Erythroblast (primary cell): ENCODE measurements at regions not wholly inside any gene's neighbourhood (a gene's known extent, or its start where the extent isn't known, plus 50 kb on each side); places are given as distances from the start of the nearest gene placed in this dataset.

Source experiments
- DNase-seq, 2 experiments: peaks; one replicate each; lab custom pipeline; 2025; lab: John Stamatoyannopoulos, UW
- GATA1 ChIP-seq: IDR thresholded peaks from 2 replicates; pipeline ENCODE4 v1.6.1; 2011; ENCODE audit warnings: low read depth, mild to moderate bottlenecking, control low read depth, low read length, moderate library complexity
- POLR2A ChIP-seq: IDR thresholded peaks from 2 replicates; pipeline ENCODE4 v1.6.1; 2011; ENCODE audit warnings: mild to moderate bottlenecking, low read length

- TF ChIP-seq GATA1 (no peak), POLR2A (no peak)
- DNase-seq, result no peak
Measured at GRCh38 chr15:95565690-95566089, 764.8 kb upstream of the NR2F2 start.

DNA sequence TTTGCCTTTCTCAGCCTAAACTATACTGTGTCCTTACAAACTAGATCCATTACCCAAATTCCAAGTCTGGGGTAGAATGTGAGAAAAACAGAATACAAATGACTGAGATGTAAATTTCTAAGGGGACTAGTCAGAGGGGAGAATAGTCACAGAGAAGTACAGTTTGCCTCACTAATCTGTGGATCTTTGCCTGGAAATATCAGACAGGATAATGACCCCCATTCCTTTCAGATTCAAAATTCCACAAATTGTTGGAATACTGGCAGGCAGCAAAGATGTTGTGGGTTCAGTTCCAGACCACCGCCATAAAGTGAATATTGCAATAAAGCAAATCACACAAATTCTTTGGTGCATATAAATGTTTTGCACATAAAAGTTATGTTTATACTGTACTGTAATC, 762.8 kb upstream of the NR2F2 start:
- DNase-seq, result no peak

GRCh38 chr15:95574053-95574452, 756.4 kb upstream of the NR2F2 start:
- no peak for TF ChIP-seq GATA1
- DNase-seq, result no peak

More for the DNA sequence above, 762.8 kb upstream of the NR2F2 start:
- TF ChIP-seq POLR2A, result no peak
- no peak for TF ChIP-seq GATA1

GRCh38 chr15:95577927-95578326, 752.6 kb upstream of the NR2F2 start:
- TF ChIP-seq POLR2A (no peak), GATA1 (no peak)
- DNase-seq, result no peak

GRCh38 chr15:95580121-95580520, 750.4 kb upstream of the NR2F2 start:
- DNase-seq, result no peak
- TF ChIP-seq POLR2A (no peak), GATA1 (no peak)

- TF ChIP-seq POLR2A, result no peak
- TF ChIP-seq GATA1, result no peak
Measured at GRCh38 chr15:95581595-95581994, 748.9 kb upstream of the NR2F2 start.

GRCh38 chr15:95584088-95584487, 746.4 kb upstream of the NR2F2 start:
- TF ChIP-seq GATA1, result no peak
- no peak for TF ChIP-seq POLR2A
- no peak for DNase-seq

More at GRCh38 chr15:95581595-95581994, 748.9 kb upstream of the NR2F2 start:
- no peak for DNase-seq

DNA sequence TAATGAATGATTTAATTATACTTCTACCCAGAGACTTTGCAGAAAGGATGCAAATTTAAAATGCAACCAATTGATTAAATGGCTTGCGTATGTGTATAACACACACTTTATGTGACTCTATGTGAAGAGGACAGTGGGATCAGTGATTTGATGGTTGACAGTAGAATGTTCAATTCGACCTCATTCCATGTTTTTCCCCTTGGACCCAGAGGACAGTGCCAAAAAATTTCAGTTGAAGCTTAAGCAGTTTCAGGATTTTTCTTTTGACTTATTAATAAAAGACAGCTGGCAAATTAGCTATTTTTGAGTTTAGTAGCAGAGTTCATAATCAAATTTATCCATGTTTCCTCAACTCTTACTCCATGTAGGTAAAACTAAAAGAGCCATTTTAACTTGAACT, 742.4 kb upstream of the NR2F2 start:
- TF ChIP-seq POLR2A (no peak), GATA1 (no peak)

DNA sequence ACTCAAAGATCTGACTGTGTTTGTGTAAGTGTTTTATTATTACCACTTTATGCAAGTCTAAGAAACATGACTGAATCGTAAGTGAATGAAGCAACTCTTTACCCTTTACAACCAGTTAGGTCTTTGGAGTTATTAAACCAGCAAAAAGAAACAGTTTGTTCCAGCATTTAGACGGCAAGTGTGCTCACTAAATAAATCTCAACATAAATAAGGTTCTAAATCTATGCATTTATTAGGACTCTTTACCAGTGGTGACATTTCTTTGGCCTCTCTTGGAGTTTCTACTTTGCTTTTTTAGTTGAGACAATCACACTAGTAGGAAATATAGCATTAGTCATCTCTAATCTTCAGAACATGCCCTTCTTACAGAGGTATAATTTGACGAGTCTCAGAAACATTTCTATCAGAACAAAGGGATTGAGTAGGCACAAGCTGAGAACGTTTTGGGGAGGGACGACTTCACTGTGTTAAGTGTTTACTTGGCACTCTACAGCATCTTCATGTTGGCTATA, 739.9 kb upstream of the NR2F2 start:
- TF ChIP-seq POLR2A, result no peak
- TF ChIP-seq GATA1, result no peak
- no peak for DNase-seq

More for the DNA sequence above, 742.4 kb upstream of the NR2F2 start:
- DNase-seq, result no peak

DNA sequence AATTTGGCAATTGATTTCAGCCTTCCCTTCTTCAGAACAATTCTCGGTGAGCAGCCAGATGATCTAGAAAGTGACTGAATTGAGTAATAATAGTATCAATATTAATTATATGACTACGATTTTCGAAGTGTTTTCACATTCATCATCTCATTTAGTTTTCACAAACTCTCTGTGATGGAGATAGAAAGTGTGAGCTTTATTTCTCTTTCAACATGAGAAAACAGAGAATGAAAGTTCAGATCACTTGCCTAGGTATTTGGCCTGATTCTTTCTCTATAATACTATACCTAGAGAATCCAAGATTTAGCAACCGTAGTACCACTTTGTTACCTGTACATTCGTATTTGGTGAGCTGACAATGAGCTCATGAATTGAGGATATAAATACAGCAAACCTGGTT, 739.2 kb upstream of the NR2F2 start:
- DNase-seq, result no peak
- TF ChIP-seq GATA1 (no peak), POLR2A (no peak)

GRCh38 chr15:95591886-95592285, 738.6 kb upstream of the NR2F2 start:
- no peak for DNase-seq
- TF ChIP-seq GATA1 (no peak), POLR2A (no peak)

DNA sequence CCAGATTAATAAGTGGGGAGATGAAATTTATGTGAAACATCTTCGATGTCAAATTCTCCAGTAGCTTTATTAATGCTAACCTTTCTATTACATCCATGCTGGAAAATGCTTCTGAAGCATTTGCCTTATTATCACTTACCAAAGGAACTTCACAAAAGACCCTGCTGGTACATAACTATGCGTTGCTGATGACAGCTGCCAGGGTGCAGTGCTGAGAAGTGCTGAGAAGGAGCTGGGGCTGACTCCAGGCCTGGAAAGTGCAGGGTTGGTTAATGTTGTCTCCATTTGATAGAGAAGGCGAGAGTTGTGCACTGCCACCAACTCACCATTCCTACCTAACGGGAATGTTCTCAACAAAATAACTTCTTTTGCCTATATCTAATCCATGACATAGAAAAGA, 736.0 kb upstream of the NR2F2 start:
- TF ChIP-seq POLR2A, result no peak
- no peak for DNase-seq

DNA sequence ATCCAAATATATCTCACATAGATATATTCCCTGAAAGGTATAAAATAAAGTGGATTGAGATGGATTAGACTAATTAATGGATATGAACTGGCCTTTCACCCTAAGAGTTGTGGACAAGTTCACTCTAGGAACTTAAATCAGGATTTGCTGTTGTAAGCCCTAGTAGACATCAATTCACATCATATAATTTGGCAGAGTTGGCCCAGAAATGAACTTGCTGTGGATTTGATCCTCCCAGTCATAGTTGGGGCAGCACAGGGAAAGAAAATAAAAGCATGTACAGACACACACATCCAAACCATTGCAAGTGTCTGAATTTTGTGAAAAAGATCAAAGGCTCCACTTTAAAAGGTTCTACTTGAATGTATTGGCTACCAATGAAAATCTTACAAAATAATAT, 734.7 kb upstream of the NR2F2 start:
- DNase-seq, result no peak
- TF ChIP-seq POLR2A, result no peak
- no peak for TF ChIP-seq GATA1

- DNase-seq, result no peak
- no peak for TF ChIP-seq GATA1
- TF ChIP-seq POLR2A, result no peak
Measured at GRCh38 chr15:95596496-95596895, 734.0 kb upstream of the NR2F2 start.

DNA sequence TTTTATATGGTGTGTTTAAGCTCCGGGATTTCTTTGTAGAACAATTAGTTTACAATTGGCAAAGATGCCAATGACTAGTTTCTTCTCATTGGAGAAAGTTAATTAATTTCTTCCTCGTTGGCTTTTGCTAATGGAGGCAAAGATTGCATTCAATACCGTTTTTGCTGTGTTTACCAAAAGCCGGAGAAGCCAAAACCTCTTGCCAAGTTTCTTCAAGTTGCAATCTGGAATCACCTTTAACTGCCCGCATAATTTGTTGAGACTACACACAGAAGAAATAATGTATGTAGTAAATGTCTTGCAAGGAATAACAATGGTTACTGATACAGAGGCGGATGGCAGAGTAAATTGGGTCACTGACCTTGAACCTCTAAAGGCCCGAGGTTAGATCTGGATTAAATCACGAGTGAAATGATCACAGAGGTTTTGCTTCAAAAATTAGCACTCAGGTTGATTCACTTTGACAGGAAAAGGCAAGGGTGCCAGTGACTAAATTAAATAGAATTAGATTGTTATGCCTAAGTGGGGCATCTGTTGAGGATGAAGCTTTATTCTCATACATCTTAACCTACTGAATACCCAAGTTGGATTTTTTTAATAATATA, 732.1 kb upstream of the NR2F2 start:
- TF ChIP-seq GATA1, result no peak
- no peak for TF ChIP-seq POLR2A
- DNase-seq, result no peak
